Loucy (cell line): ENCODE measurements at regions not wholly inside any gene's neighbourhood (a gene's known extent, or its start where the extent isn't known, plus 50 kb on each side); places are given as distances from the start of the nearest gene placed in this dataset.

Source experiments
- H2AFZ ChIP-seq: fragments of 200-600 bp; sonication (generic); 2 replicates; pipeline ENCODE4 v1.6.0; 2016; ENCODE audit warnings: antibody characterized with exemption, mild to moderate bottlenecking, low read length, moderate library complexity
- H3F3A ChIP-seq: fragments of 200-600 bp; 2 replicates; pipeline ENCODE4 v1.6.0; 2016; ENCODE audit warnings: antibody characterized with exemption, low read depth, mild to moderate bottlenecking
- H3K27me3 ChIP-seq: fragments of 200-600 bp; sonication (generic); 2 replicates; pipeline ENCODE4 v1.6.1; 2014; ENCODE audit warnings: low read length, mild to moderate bottlenecking; ENCODE audit not compliant: insufficient read depth, poor library complexity, severe bottlenecking
- H3K36me3 ChIP-seq: fragments of 200-600 bp; sonication (generic); 2 replicates; pipeline ENCODE4 v1.6.1; 2016; ENCODE audit warnings: low read length; ENCODE audit not compliant: insufficient read depth
- H3K4me1 ChIP-seq: fragments of 200-600 bp; sonication (generic); 2 replicates; pipeline ENCODE4 v1.5.1; 2014; ENCODE audit warnings: low read length, mild to moderate bottlenecking; ENCODE audit not compliant: insufficient read depth, poor library complexity, severe bottlenecking
- H3K4me2 ChIP-seq: fragments of 200-600 bp; sonication (generic); 2 replicates; pipeline ENCODE4 v1.6.0; 2014; ENCODE audit warnings: antibody characterized with exemption, low read length, low read depth, mild to moderate bottlenecking; ENCODE audit not compliant: poor library complexity, severe bottlenecking
- H3K4me3 ChIP-seq: fragments of 200-600 bp; sonication (generic); 2 replicates; pipeline ENCODE4 v1.5.1; 2014; ENCODE audit warnings: low read length, mild to moderate bottlenecking, mixed read lengths; ENCODE audit not compliant: poor library complexity, severe bottlenecking
- H3K79me2 ChIP-seq: fragments of 200-600 bp; sonication (generic); 2 replicates; pipeline ENCODE4 v1.6.1; 2014; ENCODE audit warnings: low read length; ENCODE audit not compliant: insufficient read depth
- H3K9ac ChIP-seq: fragments of 200-600 bp; sonication (generic); 2 replicates; pipeline ENCODE4 v1.6.0; 2014; ENCODE audit warnings: mild to moderate bottlenecking, low read depth, low read length, moderate library complexity; ENCODE audit not compliant: poor library complexity, severe bottlenecking
- H3K9me2 ChIP-seq: fragments of 200-600 bp; sonication (generic); replicated peaks from 2 replicates; pipeline ENCODE4 v1.6.1; 2016; ENCODE audit warnings: low read depth, low read length, mixed read lengths
- H3K9me3 ChIP-seq: fragments of 200-600 bp; sonication (generic); 2 replicates; pipeline ENCODE4 v1.6.1; 2014; ENCODE audit warnings: mild to moderate bottlenecking, antibody characterized with exemption, low read length, low read depth; ENCODE audit not compliant: insufficient read depth
- H4K20me1 ChIP-seq: fragments of 200-600 bp; sonication (generic); 2 replicates; pipeline ENCODE4 v1.6.0; 2014; ENCODE audit warnings: antibody characterized with exemption, low read length, mild to moderate bottlenecking; ENCODE audit not compliant: insufficient read depth, poor library complexity, severe bottlenecking
- EZH2phosphoT487 ChIP-seq: fragments of 200-600 bp; IDR thresholded peaks from 2 replicates; pipeline ENCODE4 v1.6.1; 2018; ENCODE audit warnings: antibody characterized with exemption, mild to moderate bottlenecking, moderate library complexity, borderline replicate concordance
- TF ChIP-seq, protein P1 (sequence below): fragments of 200-600 bp; sonication (generic); conservative IDR thresholded peaks from 2 replicates; pipeline ENCODE4 v1.5.1; 2014; ENCODE audit warnings: mild to moderate bottlenecking, antibody characterized with exemption, low read length

DNA sequence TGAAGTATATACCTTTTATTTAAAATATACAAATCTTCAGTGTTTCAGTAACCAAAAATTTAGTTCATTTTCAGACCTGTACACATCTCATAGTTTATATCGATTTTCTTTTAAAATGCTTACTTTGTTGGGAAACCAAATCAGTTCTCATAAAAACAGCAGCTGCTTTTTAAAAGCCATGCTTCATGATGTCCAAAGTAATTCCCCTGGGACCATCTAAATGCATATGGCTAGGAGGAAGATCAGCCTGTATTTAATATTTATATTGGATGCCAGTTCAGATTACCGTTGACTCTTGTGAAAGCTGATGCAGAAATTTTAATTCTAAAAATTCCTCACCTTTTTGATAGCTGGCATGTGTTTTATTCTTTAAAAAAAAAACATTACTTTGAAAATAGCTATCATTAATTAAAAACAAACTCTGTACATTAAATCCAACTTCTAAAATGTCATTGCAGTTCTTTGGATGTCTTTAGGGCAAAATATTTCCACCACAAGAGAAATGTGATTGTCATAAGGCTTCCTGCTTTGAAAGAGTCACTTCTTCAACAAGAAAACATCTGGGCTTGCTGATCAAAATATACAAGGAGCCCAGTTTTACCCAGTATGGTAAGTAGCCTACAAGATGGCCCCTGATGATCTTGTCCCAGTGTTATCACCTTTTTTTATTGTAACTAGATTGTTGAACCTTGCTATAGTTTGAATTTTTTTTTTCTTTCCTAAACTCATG lies 1242.9 kb upstream of the CDH6 start:
- Histone ChIP-seq H3K9me3 (no peaks in the 10 kb centered on the region), H4K20me1 (no peaks in the 10 kb centered on the region), H2AFZ (no peak overlapping the region), H3K27me3 (no peaks in the 10 kb centered on the region), H3K4me1 (no peaks in the 10 kb centered on the region), H3K36me3 (no peaks in the 10 kb centered on the region), H3F3A (no peaks in the 10 kb centered on the region), H3K4me2 (no peak overlapping the region), H3K9ac (no peak overlapping the region), H3K4me3 (no peak overlapping the region), H3K9me2 (0 out of 2 replicates have a peak, but pooled peaks cover 1% of the 10 kb centered on the region), H3K79me2 (no peaks in the 10 kb centered on the region)
- TF ChIP-seq, protein P1, sequence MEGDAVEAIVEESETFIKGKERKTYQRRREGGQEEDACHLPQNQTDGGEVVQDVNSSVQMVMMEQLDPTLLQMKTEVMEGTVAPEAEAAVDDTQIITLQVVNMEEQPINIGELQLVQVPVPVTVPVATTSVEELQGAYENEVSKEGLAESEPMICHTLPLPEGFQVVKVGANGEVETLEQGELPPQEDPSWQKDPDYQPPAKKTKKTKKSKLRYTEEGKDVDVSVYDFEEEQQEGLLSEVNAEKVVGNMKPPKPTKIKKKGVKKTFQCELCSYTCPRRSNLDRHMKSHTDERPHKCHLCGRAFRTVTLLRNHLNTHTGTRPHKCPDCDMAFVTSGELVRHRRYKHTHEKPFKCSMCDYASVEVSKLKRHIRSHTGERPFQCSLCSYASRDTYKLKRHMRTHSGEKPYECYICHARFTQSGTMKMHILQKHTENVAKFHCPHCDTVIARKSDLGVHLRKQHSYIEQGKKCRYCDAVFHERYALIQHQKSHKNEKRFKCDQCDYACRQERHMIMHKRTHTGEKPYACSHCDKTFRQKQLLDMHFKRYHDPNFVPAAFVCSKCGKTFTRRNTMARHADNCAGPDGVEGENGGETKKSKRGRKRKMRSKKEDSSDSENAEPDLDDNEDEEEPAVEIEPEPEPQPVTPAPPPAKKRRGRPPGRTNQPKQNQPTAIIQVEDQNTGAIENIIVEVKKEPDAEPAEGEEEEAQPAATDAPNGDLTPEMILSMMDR, result no peak
- no peak for TF ChIP-seq EZH2phosphoT487

DNA sequence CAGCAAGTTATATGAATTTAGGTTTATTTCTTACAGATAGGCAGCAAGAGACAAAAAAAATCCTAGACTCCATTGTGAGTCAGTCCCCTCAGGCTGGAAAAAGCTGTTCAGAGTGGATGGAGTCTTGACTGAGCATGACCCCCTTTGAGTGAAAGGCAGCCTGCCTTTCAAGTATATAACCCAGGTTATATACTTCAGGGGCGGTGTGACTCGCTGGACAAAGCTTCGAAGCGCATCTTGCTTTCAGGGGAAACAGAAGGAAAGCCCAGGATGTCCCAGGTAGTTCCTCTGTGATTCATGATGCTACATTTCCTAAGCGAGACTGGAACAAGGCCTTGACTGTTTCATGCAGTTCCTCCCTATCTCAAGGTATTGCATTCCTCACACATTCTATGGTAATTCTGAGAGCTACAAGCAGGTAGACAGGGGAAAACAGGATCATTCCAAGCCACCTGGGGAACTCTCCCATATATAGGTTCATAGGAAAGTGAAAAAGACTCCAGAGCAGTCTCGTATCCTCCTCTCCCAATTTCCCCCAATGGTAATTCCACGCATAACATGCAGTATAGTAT lies 1244.1 kb upstream of the CDH6 start:
- no peaks in the 10 kb centered on the region for H3K9me3 ChIP-seq
- H3K9me2 ChIP-seq, result no peaks in the 10 kb centered on the region
- H3K4me3 ChIP-seq, result no peak overlapping the region
- no peak for TF ChIP-seq EZH2phosphoT487
- TF ChIP-seq, protein P1, result no peak
- no peaks in the 10 kb centered on the region for H3K4me1 ChIP-seq
- no peaks in the 10 kb centered on the region for H3K36me3 ChIP-seq
- no peak overlapping the region for H3K9ac ChIP-seq
- H3K27me3 ChIP-seq, result no peaks in the 10 kb centered on the region
- H4K20me1 ChIP-seq, result no peaks in the 10 kb centered on the region
- H3K4me2 ChIP-seq, result no peak overlapping the region
- no peaks in the 10 kb centered on the region for H3K79me2 ChIP-seq
- H2AFZ ChIP-seq, result no peak overlapping the region
- no peaks in the 10 kb centered on the region for H3F3A ChIP-seq

- Histone ChIP-seq H3K9ac (no peak overlapping the region), H3K4me2 (no peak overlapping the region), H3K79me2 (no peaks in the 10 kb centered on the region), H4K20me1 (no peaks in the 10 kb centered on the region), H3K4me1 (no peaks in the 10 kb centered on the region), H2AFZ (no peak overlapping the region), H3K9me2 (no peaks in the 10 kb centered on the region), H3K9me3 (no peaks in the 10 kb centered on the region), H3K36me3 (no peaks in the 10 kb centered on the region), H3K27me3 (no peaks in the 10 kb centered on the region), H3F3A (no peaks in the 10 kb centered on the region), H3K4me3 (no peak overlapping the region)
- no peak for TF ChIP-seq EZH2phosphoT487
- TF ChIP-seq, protein P1, result no peak
Measured at GRCh38 chr5:29944327-29944726, 1249.2 kb upstream of the CDH6 start.
